Ishikawa (cell line): ENCODE measurements at regions not wholly inside any gene's neighbourhood (a gene's known extent, or its start where the extent isn't known, plus 50 kb on each side); places are given as distances from the start of the nearest gene placed in this dataset.
A peak's percentile ranks its signal among the peaks of the same experiment; 100 is the strongest.

Experiments used
- CEBPB ChIP-seq: IDR thresholded peaks from 2 replicates; pipeline ENCODE4 v1.6.1; 2012
- CREB1 ChIP-seq: IDR thresholded peaks from 2 replicates; pipeline ENCODE4 v1.6.1; 2012; ENCODE audit warnings: low read depth
- EGR1 ChIP-seq: IDR thresholded peaks from 2 replicates; pipeline ENCODE4 v1.6.1; 2012
- EP300 ChIP-seq: IDR thresholded peaks from 2 replicates; pipeline ENCODE4 v1.6.1; 2012; ENCODE audit warnings: borderline replicate concordance
- FOXM1 ChIP-seq: IDR thresholded peaks from 2 replicates; pipeline ENCODE4 v1.6.1; 2012; ENCODE audit warnings: low read depth, borderline replicate concordance
- MAX ChIP-seq: IDR thresholded peaks from 2 replicates; pipeline ENCODE4 v1.6.1; 2012
- NFIC ChIP-seq: IDR thresholded peaks from 2 replicates; pipeline ENCODE4 v1.6.1; 2012
- RAD21 ChIP-seq: IDR thresholded peaks from 2 replicates; pipeline ENCODE4 v1.6.1; 2012; ENCODE audit warnings: low read depth
- TAF1 ChIP-seq: IDR thresholded peaks from 2 replicates; pipeline ENCODE4 v1.6.1; 2012; ENCODE audit warnings: low read depth, mild to moderate bottlenecking
- TCF12 ChIP-seq: IDR thresholded peaks from 2 replicates; pipeline ENCODE4 v1.6.1; 2012; ENCODE audit warnings: low read depth
- TEAD4 ChIP-seq: IDR thresholded peaks from 2 replicates; pipeline ENCODE4 v1.6.1; 2012
- YY1 ChIP-seq: IDR thresholded peaks from 2 replicates; pipeline ENCODE4 v1.6.1; 2012; ENCODE audit warnings: low read depth
- ZBTB7A ChIP-seq: IDR thresholded peaks from 2 replicates; pipeline ENCODE4 v1.6.1; 2012; ENCODE audit warnings: low read depth
- TF ChIP-seq, protein P1 (sequence below): IDR thresholded peaks from 2 replicates; pipeline ENCODE4 v1.6.1; 2012
- TF ChIP-seq, protein P2 (sequence below): IDR thresholded peaks from 2 replicates; pipeline ENCODE4 v1.6.1; 2012; ENCODE audit warnings: low read depth, mild to moderate bottlenecking

- TF ChIP-seq TCF12 (no peak), TEAD4 (no peak), EGR1 (no peak), RAD21 (peak; percentile 74), NFIC (no peak), TAF1 (no peak)
These were observed 132.3 kb downstream of the SNAPC1 start for GRCh38 chr14:61894452-61895077.

DNA sequence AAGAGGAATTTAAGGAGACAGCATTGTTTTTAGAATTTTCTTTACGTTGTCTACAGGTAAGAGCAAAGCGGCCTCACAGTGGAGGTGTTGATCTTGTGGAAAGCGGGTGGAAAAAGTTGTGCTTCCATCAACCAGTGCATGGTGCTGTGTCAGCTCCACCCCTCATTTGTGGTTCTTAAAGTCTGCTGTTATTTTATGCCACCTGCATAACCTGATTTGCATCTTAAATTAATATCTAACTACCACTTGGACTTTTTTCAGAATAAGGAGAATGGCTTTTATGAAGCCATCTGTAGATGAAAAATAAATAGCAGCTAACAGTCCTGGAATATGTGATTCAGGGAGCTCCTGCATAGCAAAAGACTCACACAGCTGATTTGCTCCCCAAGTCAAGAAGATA, 135.1 kb downstream of the SNAPC1 start:
- TF ChIP-seq CREB1 (no peak), TEAD4 (no peak), EP300 (no peak), CEBPB (no peak), TAF1 (no peak), FOXM1 (no peak), NFIC (no peak), TCF12 (no peak), MAX (no peak), EGR1 (no peak), ZBTB7A (no peak)
- TF ChIP-seq, protein P1, sequence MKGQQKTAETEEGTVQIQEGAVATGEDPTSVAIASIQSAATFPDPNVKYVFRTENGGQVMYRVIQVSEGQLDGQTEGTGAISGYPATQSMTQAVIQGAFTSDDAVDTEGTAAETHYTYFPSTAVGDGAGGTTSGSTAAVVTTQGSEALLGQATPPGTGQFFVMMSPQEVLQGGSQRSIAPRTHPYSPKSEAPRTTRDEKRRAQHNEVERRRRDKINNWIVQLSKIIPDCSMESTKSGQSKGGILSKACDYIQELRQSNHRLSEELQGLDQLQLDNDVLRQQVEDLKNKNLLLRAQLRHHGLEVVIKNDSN: no peak
- TF ChIP-seq, protein P2, sequence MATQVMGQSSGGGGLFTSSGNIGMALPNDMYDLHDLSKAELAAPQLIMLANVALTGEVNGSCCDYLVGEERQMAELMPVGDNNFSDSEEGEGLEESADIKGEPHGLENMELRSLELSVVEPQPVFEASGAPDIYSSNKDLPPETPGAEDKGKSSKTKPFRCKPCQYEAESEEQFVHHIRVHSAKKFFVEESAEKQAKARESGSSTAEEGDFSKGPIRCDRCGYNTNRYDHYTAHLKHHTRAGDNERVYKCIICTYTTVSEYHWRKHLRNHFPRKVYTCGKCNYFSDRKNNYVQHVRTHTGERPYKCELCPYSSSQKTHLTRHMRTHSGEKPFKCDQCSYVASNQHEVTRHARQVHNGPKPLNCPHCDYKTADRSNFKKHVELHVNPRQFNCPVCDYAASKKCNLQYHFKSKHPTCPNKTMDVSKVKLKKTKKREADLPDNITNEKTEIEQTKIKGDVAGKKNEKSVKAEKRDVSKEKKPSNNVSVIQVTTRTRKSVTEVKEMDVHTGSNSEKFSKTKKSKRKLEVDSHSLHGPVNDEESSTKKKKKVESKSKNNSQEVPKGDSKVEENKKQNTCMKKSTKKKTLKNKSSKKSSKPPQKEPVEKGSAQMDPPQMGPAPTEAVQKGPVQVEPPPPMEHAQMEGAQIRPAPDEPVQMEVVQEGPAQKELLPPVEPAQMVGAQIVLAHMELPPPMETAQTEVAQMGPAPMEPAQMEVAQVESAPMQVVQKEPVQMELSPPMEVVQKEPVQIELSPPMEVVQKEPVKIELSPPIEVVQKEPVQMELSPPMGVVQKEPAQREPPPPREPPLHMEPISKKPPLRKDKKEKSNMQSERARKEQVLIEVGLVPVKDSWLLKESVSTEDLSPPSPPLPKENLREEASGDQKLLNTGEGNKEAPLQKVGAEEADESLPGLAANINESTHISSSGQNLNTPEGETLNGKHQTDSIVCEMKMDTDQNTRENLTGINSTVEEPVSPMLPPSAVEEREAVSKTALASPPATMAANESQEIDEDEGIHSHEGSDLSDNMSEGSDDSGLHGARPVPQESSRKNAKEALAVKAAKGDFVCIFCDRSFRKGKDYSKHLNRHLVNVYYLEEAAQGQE: no peak

DNA sequence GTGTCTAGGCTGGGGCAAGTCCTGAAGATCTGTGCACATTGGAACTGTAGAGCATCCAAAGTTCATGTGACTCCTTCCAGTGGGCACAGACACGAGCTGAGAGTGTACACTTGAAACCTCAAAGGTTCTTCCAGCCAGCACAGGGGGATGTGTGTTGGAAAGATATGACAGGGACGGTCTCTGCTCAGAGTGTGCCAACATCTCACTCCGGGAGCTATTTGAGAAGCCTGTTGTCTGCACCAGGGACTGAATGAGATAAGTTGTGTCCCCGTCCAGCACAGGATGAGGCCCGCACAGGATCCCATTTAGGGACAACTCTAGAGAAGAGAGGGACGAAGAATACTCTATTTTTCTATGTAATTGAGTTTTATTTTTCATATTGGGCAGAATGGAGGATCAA, 136.3 kb downstream of the SNAPC1 start:
- TF ChIP-seq EGR1: no peak
- TF ChIP-seq TEAD4: no peak
- TF ChIP-seq YY1: no peak
- TF ChIP-seq RAD21: no peak
- TF ChIP-seq, protein P1: no peak
- TF ChIP-seq TCF12: no peak
- TF ChIP-seq, protein P2: no peak
- TF ChIP-seq NFIC: no peak

GRCh38 chr14:61899497-61899896, 137.3 kb downstream of the SNAPC1 start:
- TF ChIP-seq FOXM1: no peak
- no peak for TF ChIP-seq CEBPB
- TF ChIP-seq, protein P2: no peak
- no peak for TF ChIP-seq ZBTB7A
- no peak for TF ChIP-seq YY1
- TF ChIP-seq MAX: no peak

GRCh38 chr14:61904946-61905345, 142.7 kb downstream of the SNAPC1 start:
- TF ChIP-seq TAF1: no peak
- TF ChIP-seq NFIC: no peak
- no peak for TF ChIP-seq FOXM1
- TF ChIP-seq EGR1: no peak
- TF ChIP-seq TCF12: no peak
- TF ChIP-seq CREB1: no peak
- no peak for TF ChIP-seq CEBPB
